HL-60 (cell line): ENCODE measurements at regions not wholly inside any gene's neighbourhood (a gene's known extent, or its start where the extent isn't known, plus 50 kb on each side); places are given as distances from the start of the nearest gene placed in this dataset.

Source experiments
- CTCF ChIP-seq: IDR thresholded peaks from one replicate; pipeline ENCODE4 v1.5.1; 2011; ENCODE audit warnings: low read length, control low read depth, inconsistent platforms; ENCODE audit not compliant: insufficient read depth
- GABPA ChIP-seq: IDR thresholded peaks from 2 replicates; pipeline ENCODE4 v1.6.1; 2012; ENCODE audit warnings: low read depth
- POLR2AphosphoS5 ChIP-seq: IDR thresholded peaks from 2 replicates; pipeline ENCODE4 v1.6.1; 2012; ENCODE audit warnings: low read depth
- REST ChIP-seq: IDR thresholded peaks from 2 replicates; pipeline ENCODE4 v1.6.1; 2012; ENCODE audit warnings: low read depth; ENCODE audit not compliant: insufficient replicate concordance
- SPI1 ChIP-seq: IDR thresholded peaks from 2 replicates; pipeline ENCODE4 v1.6.1; 2012; ENCODE audit warnings: low read depth, mild to moderate bottlenecking, borderline replicate concordance

GRCh38 chr9:81080185-81080584 lies 609.2 kb downstream of the TLE1 start:
- no peak for TF ChIP-seq CTCF
- no peak for TF ChIP-seq REST
- TF ChIP-seq POLR2AphosphoS5: no peak
- TF ChIP-seq SPI1: no peak
- TF ChIP-seq GABPA: no peak
